K562 (cell line): ENCODE measurements at regions not wholly inside any gene's neighbourhood (a gene's known extent, or its start where the extent isn't known, plus 50 kb on each side); places are given as distances from the start of the nearest gene placed in this dataset.

Experiments
- DNMT1 ChIP-seq: fragments of 450-650 bp; IDR thresholded peaks from 2 replicates; pipeline ENCODE4 v1.6.1; 2016; ENCODE audit warnings: antibody characterized with exemption, mild to moderate bottlenecking
- MED1 ChIP-seq: sonication (generic); formaldehyde crosslinking; IDR thresholded peaks from 2 replicates; pipeline ENCODE4 v1.8.1; 2023; ENCODE audit warnings: missing genetic modification reagents, borderline replicate concordance
- MTA2 ChIP-seq: fragments of 450-650 bp; IDR thresholded peaks from 2 replicates; pipeline ENCODE4 v1.6.1; 2016; ENCODE audit warnings: low read depth
- PTTG1 ChIP-seq: fragments of 450-650 bp; IDR thresholded peaks from 2 replicates; pipeline ENCODE4 v1.6.1; 2016; ENCODE audit warnings: low read depth, mild to moderate bottlenecking, missing genetic modification characterization, missing compliant biosample characterization
- ZC3H4 ChIP-seq: sonication (generic); formaldehyde crosslinking; IDR thresholded peaks from 2 replicates; pipeline ENCODE4 v1.9.0; 2021; ENCODE audit warnings: missing genetic modification reagents, borderline replicate concordance
- ZFP91 ChIP-seq: sonication (generic); formaldehyde crosslinking; IDR thresholded peaks from 2 replicates; pipeline ENCODE4 v1.8.0; 2022; ENCODE audit warnings: mild to moderate bottlenecking, missing genetic modification reagents
- ZFPM2 ChIP-seq: fragments of 250-450 bp; sonication (Bioruptor Pico); IDR thresholded peaks from 2 replicates; pipeline ENCODE4 v1.5.1; 2022; ENCODE audit warnings: mild to moderate bottlenecking
- ZNF589 ChIP-seq: fragments of 200-800 bp; sonication (Bioruptor generic); IDR thresholded peaks from 2 replicates; pipeline ENCODE4 v1.6.1; 2016; ENCODE audit warnings: low read depth, missing genetic modification characterization, missing compliant biosample characterization
- ZSCAN32 ChIP-seq: fragments of 450-650 bp; formaldehyde crosslinking; IDR thresholded peaks from 2 replicates; pipeline ENCODE4 v1.4.0; 2020; ENCODE audit warnings: mild to moderate bottlenecking, moderate library complexity

- no peak for TF ChIP-seq MED1
- TF ChIP-seq ZFP91 = no peak
- TF ChIP-seq ZSCAN32 (CRISPR knock-in tag) = no peak
- TF ChIP-seq DNMT1 = no peak
- TF ChIP-seq ZC3H4 (CRISPR knock-in tag) = no peak
- no peak for TF ChIP-seq MTA2
- TF ChIP-seq ZFPM2 (CRISPR knock-in tag) = no peak
- no peak for TF ChIP-seq PTTG1 (tag)
- no peak for TF ChIP-seq ZNF589
Observed at GRCh38 chr10:130961506-130962239, 349.8 kb downstream of the TCERG1L start (continued).
